ENCODE measurements at regions not wholly inside any gene's neighbourhood (a gene's known extent, or its start where the extent isn't known, plus 50 kb on each side); places are given as distances from the start of the nearest gene placed in this dataset.

DNA sequence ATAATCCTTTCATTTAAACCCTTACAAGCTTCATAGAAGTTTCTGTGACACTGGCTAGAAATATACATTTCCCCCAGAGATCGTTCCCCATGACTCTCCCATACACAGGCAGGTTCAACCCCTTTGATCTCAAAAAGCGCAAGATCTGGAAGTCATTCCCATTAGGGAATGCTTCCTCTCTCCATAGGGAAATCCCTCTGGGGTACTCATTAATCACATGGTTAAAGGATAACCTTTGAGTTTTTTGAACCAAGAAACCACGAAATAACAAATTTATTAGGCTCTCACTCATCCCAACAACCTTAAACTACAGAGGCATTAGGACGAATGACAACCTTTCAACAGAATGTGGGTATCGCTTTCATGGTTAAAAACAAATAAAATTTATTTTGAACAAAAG, 211.9 kb upstream of the PRICKLE2 start:
- FAIRE-seq (no peak), ATAC-seq (no peak), DNase-seq (ENCODE audit: extremely low read depth in 1 of 4, low spot score in 3 of 4) (no peak)
- Histone ChIP-seq H3K36me3 (ENCODE audit: control insufficient read depth, insufficient read depth, low read length) (no peaks in the 10 kb centered on the region), H4K20me1 (replicated peaks; ENCODE audit: control insufficient read depth, insufficient read depth, low read length) (no peaks in the 10 kb centered on the region; the same call in 1 of the 2 replicates), H3K27me3 (ENCODE audit: control insufficient read depth in 2 of 2, insufficient read depth in 2 of 2, low read length in 2 of 2) (0 out of 5 replicates have a peak, but pooled peaks cover 0 to 5% of the 10 kb centered on the region in 2 experiments), H3K79me2 (ENCODE audit: control insufficient read depth, insufficient read depth, low read length) (no peaks in the 10 kb centered on the region), H3K4me3 (no peak overlapping the region), H2AFZ (ENCODE audit: low read depth, low read length) (no peak overlapping the region), H3K27ac (ENCODE audit: extremely low read depth, low read depth, low read length) (no peak overlapping the region), H3K9ac (ENCODE audit: insufficient read depth in 1 of 2, low read depth in 2 of 2, low read length in 2 of 2) (no peak overlapping the region), H3K9me1 (ENCODE audit: control insufficient read depth, insufficient read depth, low read length) (no peaks in the 10 kb centered on the region), H3K4me2 (ENCODE audit: insufficient read depth, low read length) (no peak overlapping the region), H3K9me3 (replicated peaks; ENCODE audit: control insufficient read depth, insufficient read depth, low read depth, low read length) (no peaks in the 10 kb centered on the region), H3K4me1 (replicated peaks in 1 of 2; ENCODE audit: control insufficient read depth in 2 of 2, insufficient read depth in 2 of 2, low read length in 2 of 2) (no peaks in the 10 kb centered on the region)
- ChIA-PET POLR2A (no interaction called here), CTCF (ENCODE audit: low intra/inter-chr PET ratio) (no interaction called here)
- no TSS peak for BruUV-seq (replicated peaks)
- intact Hi-C loops (cut with micrococcal nuclease): no loop called here
- 0% methylated on average over 4 of the region's 5 CpGs for WGBS (ENCODE audit: insufficient coverage, low coverage, missing lambda C conversion rate)
- in situ Hi-C loops (cut with MboI): no loop called here
- TF ChIP-seq ZNF124 (CRISPR knock-in tag; IDR thresholded peaks at IDR 0.05) (no peak), TCF7L2 (IDR thresholded peaks at IDR 0.05; ENCODE audit: low read depth, low read length) (no peak), ZBTB12 (CRISPR knock-in tag; IDR thresholded peaks at IDR 0.05) (no peak), CHCHD3 (CRISPR knock-in tag; IDR thresholded peaks at IDR 0.05) (no peak), CC2D1A (IDR thresholded peaks at IDR 0.05) (no peak), ESRRB (CRISPR knock-in tag; IDR thresholded peaks at IDR 0.05; ENCODE audit: borderline replicate concordance) (no peak), ZBTB8A (IDR thresholded peaks at IDR 0.05; ENCODE audit: partially characterized antibody) (no peak), SREBF2 (CRISPR knock-in tag; IDR thresholded peaks at IDR 0.05) (no peak), ZNF445 (CRISPR knock-in tag; IDR thresholded peaks at IDR 0.05; ENCODE audit: low read depth) (no peak), ZBTB2 (IDR thresholded peaks at IDR 0.05) (no peak), NCOR1 (IDR thresholded peaks at IDR 0.05) (no peak), SETDB1 (IDR thresholded peaks at IDR 0.05; ENCODE audit: low read length) (no peak), TGIF2 (CRISPR knock-in tag; IDR thresholded peaks at IDR 0.05) (no peak), SMARCA5 (IDR thresholded peaks at IDR 0.05) (no peak), ZNF12 (CRISPR knock-in tag; IDR thresholded peaks at IDR 0.05) (no peak)
- TF ChIP-seq, protein P1, sequence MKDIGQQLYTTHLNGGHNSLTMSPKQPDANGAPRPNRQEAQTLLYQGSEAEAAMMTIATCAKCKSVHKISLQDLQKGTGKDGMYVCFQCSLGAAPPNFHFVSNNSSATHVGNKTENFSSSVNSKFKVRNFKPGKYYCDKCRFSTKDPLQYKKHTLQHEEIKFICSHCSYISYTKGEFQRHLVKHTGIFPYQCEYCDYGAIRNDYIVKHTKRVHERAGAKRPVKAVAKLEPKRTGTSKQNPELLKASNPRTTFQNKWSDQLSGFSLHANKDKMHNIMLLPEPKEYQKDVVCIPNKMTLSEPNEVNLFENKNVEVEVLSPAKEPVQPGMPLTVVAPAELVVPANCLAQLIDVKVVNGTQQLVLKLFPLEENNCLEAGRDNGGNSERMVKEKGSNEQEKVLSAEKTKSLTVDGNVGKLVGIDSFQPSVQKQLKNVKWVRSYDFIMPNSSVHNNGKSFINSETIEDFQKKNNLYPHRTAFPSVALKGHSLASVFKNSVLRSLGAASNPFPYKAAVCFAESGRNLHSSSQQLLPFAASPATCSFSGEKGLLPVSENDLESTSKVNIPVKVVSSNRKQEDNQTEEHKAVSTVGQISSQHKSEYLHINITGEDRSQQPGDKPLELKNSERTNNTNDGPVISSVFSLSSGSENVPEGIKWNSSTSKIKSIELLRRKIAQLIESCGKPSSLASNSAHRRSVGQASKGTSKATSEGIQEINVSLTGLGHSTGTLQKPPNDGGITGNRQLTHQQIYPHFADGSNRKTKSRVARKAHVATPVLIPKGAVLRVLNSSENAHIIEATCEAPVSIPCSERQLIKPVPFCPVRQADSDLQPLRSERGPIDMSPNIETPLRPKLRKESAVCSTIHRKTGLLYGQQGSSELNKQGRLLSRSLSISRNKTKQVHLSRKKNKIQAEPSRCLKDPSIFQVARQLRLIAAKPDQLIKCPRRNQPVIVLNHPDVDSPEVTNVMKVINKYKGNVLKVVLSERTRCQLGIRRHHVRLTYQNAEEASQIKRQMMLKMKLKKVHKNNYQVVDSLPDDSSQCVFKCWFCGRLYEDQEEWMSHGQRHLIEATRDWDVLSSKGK (CRISPR knock-in tag; IDR thresholded peaks at IDR 0.05): no peak
- TF ChIP-seq, protein P2, sequence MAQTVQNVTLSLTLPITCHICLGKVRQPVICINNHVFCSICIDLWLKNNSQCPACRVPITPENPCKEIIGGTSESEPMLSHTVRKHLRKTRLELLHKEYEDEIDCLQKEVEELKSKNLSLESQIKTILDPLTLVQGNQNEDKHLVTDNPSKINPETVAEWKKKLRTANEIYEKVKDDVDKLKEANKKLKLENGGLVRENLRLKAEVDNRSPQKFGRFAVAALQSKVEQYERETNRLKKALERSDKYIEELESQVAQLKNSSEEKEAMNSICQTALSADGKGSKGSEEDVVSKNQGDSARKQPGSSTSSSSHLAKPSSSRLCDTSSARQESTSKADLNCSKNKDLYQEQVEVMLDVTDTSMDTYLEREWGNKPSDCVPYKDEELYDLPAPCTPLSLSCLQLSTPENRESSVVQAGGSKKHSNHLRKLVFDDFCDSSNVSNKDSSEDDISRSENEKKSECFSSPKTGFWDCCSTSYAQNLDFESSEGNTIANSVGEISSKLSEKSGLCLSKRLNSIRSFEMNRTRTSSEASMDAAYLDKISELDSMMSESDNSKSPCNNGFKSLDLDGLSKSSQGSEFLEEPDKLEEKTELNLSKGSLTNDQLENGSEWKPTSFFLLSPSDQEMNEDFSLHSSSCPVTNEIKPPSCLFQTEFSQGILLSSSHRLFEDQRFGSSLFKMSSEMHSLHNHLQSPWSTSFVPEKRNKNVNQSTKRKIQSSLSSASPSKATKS (CRISPR knock-in tag; IDR thresholded peaks at IDR 0.05): no peak
